ENCODE measurements at regions not wholly inside any gene's neighbourhood (a gene's known extent, or its start where the extent isn't known, plus 50 kb on each side); places are given as distances from the start of the nearest gene placed in this dataset.

DNA sequence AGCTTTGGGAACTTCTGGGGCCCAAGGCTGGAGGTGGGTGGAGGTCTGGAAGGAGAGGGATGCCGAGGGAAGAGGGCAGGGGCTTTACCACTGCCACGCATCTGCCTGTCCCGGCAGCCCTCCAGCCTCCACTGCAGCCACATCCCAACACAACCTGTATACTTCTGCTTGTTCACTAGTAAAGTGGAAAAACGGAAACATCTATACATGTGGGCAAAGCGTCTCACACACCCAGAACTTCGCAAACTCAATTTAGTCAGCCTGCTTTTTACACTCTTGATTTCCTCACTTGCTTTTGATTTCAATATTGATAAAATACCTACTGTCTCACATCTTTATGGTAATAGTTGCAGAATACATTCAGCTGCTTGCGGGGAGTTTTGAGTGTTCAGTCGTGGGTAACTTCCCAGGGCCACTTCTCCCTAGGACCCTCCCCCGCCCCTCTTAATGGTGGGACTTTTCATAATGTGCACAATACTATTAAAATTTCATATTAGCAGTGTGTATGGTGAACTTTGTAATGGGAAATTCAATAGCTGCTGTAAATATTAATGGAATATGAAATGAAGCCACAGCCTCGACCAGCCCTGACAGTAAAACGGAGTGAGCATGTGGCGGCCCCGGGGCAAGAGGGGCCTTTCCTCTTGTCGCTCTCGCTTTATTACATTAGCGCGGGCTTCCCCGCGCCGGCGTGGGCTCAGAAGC is 85.2 kb downstream of the NR2F2 start:
- DNase-seq, result no peak

DNA sequence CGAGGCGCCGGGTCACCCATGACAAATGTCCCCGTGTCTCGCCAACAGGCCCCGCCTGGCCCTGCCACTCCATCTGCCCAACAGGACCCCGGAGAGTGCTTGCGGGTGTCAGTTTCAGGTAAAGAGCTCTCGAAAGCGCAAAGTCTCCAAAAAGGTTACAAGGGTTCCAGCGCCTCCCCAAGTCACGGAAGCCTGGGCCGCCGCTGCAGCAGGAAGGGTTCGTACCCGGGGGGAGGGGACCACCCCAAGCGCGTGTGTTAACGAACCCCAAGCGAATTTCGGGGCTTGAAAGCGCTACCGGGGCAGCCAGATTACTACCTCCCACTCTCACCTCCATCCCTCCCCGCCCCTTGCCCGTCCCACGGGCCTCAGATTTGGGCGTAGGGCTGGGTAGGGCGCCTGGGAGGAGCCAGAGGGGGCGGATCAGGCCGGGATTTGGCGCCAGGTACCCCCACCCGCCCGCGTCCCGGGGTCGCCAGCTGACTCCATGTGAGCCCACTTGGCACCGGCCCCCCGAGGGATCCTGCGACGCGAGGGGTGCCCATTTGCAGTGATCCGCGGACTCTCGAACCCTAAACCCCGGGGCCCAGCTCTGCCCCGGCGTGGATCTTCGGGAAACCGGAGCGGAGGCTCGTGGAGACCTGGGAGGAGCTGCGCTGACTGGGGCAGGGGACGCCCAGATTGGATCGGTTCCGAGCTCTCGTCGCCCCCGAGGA is 85.9 kb downstream of the NR2F2 start:
- no peak for DNase-seq

DNA sequence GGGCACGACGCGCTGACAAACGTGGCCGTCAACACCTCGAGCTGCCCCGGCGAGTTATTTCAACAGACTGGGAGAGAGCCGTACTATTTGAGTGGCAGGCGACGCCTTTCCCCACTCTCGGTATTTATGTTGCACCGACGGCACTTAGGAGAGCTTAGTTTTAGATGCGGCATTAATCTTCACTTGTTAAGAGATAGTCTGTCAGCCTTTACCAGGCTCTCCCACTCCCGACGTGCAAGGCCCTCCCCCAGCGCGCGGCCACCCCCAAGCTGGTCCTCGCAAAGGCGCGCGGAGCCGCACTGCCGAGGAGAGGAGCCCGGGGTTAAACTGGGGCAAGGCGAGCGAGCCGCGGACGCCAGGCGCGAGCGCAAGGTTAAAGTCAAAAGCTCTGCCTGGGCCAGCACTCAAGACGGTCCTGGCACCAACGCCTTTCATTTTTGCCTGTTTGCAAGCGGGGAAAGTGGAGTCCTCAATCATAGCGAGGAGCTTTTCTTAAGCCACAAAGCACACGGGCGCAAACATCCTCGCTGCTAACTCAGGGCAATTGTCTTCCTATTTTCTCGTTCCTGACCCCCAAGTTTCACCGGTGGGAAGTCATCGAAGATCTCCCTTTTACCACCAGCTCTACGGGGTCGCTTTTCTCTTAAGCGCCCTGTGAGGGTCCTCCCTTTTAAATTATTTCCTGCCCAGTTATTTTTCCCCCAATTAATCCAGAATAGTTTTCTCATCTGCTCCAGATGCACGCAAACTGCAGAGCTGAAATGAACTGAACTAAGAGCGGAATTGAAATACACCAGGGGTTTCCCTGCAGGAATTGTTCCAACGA is 86.6 kb downstream of the NR2F2 start:
- DNase-seq, result no peak

DNA sequence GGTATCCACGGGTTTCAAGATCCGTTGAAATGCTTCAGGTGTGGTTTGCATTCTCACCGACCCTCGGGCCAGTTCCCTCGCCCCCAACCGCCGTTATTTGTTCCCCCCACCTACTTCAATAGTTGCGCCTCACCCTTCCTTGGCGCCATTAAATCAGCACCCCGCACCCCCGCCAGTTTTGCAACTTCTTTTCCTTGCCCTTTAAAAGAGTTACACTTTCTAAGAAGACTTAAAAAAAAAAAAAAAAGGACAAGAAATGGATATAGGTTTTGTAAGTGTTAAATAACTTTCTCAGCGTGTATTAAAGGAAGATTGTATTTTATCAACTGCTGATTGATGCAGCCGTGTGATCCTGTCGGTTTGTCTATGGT is 87.2 kb downstream of the NR2F2 start:
- no peak for DNase-seq

DNA sequence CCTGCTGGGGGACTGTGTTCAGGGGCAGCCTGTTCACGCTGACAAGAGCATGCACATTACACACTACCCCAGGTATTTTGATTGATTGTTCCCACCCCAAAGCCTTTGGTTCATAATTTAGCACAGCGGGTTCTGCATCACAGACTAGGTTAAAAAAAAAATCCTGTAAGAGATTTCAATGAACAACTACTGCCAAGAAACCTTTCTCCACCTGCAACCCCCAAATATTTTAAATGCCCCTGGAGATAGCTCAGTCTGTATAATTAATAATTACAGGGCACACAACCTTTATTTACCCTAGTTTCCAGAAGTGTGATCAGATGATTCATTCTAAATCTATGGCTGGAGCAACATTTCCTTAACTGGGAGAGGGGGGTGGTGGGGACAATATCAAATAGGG is 87.6 kb downstream of the NR2F2 start:
- no peak for DNase-seq

DNA sequence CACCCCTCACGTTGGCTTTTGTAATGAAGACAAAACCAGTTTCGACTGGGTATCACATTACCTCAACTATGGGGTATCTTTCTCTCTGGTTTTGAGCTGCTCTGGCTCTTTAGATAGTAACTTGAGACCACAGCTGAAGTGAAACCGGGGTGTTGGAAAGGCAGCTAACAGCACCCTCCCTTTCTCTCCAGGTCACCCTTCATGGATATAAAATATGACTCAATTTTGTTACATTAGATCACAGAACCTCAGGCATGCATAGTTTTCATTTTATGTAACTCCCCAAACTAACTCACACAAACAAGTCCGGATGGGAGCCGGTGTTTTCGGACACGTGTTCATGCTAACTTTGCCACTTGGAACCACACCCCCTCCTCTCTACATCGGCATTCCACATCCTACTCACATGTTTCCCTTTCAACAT is 90.7 kb downstream of the NR2F2 start:
- no peak for DNase-seq

DNA sequence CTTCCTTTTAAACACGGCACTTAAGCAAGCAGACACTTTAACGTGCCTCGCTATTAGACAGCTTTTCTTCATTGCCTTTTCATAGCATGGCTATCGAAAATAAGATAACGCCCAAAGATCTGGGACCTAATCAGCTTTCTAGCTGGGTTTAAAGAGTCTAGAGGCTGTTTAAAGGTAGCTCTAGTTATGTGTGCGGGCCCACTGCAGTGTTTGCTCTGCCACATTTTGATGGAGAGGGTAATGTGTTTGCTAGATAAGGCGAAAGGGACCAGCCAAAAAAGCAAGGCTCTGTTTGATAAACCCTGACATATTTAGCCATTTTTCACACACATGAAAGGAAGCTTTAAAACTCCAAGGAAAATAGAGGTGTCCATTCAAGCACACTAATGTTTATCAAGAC is 91.6 kb downstream of the NR2F2 start:
- no peak for DNase-seq

DNA sequence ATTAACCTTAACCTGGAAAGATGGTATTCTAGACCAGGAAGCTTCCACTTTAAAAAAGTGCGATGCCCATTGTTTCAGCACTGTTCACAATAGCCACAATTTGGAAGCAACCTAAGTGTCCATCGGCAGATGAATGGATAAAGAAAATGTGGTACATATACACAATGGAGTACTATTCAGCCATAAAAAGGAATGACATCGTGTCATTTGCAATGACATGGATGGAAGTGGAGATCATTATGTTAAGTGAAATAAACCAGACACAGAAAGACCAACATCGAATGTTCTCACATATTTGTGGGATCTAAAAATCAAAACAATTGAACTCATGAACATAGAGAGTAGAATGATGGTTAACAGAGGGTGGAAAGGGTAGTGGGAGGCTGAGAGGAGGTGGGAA is 94.2 kb downstream of the NR2F2 start:
- no peak for DNase-seq

DNA sequence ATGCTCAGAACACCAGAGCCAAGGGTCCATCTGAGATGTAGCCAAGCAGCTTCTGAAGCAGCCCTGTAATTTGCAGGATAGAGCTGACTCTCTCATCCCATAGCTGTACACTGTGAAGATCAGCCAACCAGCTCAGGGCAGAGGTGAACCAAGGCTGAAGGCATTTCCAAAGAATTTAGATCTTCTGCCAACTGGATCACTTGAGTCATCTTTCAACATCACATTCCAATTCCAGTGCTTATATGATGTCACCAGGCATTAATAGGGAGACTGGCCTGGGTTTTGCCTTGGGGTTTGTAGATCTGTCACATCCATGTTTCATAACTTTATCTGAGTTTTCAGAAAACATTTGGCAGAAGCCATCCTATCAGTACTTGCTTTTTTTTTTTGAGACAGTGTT is 98.2 kb downstream of the NR2F2 start:
- DNase-seq, result no peak

DNA sequence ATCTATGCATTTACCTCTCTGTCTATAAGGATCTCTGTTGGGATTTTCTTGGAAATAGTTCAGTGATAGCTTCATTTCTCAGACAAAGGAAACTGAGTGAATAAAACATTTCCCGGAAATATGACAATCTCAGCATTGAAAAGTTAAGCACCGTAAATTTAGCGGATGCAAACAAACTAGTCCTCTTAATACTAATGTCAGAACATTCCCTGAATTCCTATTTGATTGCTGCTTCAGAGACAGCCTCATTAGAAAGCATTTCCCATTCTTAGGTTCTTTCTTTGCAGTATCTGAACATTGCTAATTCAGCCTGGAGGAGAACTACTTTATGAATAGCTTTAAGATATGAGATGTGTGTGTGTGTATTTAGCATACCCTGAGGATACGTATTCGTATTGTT is 101.3 kb downstream of the NR2F2 start:
- no peak for DNase-seq

DNA sequence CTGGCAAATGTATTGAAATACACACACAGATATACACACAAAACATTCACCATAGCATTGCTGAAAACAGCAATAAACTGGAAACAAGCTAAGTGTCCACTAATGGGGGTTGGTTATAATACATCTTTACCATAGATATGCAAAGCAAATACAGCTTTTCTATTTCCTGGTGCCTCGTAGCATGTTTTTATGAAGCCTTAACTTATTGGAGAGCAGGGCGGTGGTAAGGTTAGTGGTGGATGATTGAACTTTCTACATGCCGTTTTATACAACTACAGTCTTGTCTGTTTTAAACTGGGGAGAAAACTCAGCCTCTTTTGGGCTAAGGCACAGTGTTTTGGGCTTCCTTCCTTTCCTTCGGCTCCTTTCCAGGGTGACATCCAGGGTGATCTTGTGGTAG is 104.5 kb downstream of the NR2F2 start:
- DNase-seq, result no peak

DNA sequence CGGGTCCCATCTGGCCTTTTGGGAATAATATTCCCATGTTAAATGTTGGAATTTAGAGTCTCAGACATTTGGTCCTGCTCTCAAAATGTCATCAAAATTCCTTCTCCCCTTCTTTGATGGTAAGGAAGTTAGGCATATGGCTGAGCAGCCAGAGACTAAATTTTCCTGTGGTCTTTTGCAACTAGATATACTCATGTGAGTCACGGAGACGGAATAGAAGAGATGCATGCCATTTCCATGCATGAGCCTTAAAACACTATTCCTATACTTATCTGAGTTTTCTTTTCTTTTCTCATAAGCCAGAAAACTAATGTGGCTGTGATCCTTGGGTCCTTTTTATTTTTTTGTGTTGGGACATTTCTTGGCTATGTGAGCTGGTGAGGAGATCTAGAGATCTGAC is 105.3 kb downstream of the NR2F2 start:
- no peak for DNase-seq

DNA sequence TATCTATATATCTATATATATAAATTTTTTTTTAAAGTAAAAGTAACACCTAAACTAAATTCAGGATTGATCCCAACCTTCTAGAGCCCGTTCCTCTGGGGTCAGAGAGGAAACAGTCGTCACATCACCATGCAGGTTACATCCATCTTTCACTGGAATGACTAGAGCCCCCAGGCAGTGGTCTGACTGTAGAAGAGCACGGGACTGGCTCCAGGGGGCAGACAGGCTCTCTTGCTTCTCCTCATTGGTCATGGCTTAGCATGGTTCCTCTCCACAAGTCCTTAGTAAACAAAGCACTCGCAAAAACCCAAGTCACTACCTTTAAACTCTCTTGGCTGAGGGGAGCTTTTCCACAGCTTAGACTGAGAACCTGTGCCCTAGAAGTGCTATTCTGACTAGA is 110.5 kb downstream of the NR2F2 start:
- no peak for DNase-seq

DNA sequence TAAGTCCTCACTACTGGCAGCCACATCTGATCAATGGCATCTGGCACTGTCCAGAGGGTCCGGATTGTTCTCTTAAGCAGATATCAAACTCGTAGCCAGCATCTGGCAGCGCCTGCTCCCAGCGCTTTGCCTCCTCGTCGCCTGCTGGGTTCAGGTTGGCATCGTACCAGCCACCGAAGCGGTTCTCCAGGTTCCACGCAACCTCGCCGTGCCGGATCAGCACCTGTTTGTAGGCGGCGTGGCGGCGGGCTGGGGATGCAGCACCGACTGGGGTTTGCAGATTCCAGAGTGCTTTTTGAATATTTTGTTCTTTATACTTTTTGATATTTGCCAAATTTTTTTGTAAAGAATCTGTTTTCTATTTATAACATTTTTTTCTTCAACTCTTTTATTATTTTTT is 111.6 kb downstream of the NR2F2 start:
- no peak for DNase-seq

DNA sequence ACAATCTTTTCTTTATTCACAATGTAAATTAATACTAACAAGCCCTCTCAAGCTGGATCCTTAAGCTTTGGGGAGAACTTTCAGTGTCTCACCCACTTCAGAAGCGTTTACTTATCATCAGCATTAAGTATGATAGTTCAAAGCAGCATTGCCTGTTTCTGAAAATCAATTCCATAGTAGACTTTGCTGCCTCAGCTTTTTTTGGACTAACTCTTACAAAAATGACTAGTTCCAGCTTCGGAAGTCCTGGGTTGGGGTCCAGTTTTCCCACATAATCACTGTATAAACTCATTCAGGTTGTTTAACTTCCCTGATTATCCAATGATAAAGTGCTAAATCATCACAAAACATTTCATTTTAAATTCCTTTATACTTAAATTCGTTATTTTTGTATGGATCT is 114.4 kb downstream of the NR2F2 start:
- DNase-seq, result no peak

DNA sequence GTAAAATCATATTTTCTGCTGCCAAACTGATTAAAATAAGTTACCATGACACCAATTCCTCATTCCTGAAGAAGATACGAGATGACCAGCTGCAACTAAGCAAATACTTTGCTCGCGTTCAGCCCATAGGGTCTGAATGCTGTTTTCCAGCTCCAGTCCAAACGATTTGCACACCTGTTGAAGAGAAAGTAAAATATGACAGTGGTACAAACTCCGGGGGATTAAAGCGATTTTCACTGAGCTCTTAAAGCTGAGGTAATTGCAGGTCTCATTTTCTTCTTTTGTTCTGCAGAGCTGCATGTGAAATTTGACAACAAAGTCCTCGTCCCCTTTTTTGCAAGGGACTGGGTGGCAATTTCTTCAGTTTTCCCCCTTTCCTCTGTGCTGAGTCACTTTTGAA is 118.4 kb downstream of the NR2F2 start:
- DNase-seq, result no peak

DNA sequence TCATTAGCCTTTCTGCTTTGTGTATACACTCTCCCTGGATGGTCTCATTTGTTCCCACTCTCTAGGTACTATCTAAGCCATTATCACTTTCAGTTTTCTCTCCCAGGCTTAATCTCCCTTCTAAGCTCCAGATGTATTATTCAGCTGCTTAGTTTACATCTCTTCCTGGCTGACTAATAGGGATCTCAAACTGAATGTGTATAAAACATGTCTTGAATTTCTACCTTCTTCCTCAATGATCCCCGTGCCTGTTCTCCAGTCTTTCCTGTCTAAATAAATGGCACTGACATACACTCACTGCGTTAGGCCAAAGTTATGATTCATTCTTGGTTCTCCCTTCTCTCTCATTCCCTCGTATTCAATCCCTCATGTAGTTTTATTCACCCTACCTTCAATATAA is 127.3 kb downstream of the NR2F2 start:
- DNase-seq, result no peak

DNA sequence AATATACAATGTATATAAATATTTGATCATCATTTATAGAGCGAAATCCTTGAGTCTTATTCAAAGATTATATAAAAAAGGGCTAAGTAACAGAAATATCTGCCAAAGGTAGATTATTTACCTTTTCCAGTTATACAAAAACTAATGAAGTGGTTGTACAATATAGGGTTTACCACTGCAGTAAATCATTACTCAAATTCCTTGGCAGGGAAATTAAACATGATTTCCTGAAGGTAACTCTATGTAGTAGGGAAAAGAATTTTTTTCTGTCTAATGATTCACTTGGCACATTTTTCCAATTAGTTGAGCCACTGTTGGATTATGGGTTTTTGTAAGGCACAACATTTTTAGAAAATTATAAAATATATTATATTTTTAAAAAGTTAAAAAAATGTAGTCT is 129.6 kb downstream of the NR2F2 start:
- no peak for DNase-seq

DNA sequence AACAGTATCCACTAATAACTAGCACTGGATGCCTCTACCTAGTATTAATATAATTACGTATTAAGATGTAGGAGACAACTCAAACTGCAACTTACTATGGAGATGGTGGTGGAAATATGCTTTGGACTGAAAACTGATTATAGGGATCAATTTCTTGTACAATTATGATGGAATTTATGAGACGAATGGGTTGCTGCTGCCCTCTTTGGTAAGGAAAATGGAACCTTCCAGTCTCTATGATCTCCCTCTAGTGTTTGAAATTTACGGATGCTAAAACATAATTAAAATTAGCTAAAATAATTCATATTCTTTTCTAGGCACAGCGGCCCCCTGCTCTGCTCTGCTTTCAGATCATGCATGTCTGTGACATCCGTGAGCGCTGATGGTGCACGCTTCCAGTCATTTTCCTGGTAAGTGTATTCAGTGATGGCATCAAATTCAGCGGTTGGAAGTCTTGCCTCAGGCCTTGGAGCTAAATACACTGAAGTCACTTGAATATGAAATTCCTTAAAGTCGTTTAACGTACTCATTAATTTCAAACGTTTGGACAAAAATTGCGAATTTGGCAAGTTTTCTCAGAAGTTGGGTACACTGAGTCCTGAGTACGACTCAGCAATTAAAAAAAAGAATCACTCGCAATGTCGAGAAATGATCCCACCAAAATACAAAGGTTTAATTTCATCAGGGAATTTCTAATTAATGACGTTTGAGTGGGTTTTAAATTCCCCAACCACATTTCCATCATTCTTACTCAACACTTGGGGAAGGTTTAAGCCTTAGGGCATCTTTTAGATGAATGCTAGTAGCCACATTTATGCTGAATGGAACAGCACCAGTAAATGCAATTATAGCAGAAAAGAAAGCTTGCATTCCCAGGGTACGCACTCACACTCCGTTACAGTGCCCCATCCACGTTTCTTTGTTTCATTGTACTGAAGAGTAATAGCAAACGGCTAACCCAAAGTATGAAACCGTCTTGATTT is 132.6 kb downstream of the NR2F2 start:
- DNase-seq, result no peak

DNA sequence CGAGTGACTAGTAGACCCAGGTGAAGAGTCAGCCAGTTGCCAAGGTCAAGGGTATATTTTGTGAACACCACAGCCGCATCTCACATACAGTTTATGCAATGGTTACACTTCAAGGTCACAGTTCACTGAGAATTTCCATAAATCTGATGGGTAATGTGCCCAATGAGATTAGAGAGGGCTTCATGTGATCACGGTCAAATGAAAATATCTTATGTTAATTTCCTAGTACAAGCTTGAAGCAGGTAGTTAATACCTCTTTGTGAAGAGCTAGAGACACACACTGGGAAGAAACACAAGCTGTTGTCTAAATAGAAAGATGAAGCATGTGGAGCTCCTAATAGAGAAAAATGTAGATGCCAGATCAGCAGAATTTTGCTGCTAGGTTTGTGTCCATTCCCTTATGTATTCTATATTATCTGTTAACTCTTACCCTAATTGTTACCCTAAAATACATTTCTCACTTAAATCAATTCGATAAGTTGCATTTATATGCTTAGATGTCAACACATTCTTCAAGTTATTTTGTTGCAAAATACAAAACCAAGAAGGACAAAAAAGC is 136.0 kb downstream of the NR2F2 start:
- DNase-seq, result no peak

DNA sequence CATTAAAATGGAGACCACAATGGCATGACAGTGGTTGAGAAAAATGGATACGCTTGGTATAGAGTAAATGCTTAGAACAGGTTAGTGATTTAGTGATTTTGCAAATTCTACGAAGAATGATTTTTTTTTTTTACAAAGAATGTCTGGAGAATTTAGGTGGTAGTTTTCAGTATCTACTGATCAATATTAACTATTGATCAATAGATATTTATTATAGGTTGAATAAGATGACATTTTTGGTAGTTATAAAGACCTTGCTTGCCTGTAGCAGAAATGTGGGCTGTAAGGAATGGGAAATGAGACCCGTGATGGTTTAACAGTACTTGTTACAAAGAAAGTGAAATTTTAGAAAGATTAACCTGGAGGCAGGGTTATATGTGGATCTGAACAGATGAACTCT is 137.5 kb downstream of the NR2F2 start:
- no peak for DNase-seq

DNA sequence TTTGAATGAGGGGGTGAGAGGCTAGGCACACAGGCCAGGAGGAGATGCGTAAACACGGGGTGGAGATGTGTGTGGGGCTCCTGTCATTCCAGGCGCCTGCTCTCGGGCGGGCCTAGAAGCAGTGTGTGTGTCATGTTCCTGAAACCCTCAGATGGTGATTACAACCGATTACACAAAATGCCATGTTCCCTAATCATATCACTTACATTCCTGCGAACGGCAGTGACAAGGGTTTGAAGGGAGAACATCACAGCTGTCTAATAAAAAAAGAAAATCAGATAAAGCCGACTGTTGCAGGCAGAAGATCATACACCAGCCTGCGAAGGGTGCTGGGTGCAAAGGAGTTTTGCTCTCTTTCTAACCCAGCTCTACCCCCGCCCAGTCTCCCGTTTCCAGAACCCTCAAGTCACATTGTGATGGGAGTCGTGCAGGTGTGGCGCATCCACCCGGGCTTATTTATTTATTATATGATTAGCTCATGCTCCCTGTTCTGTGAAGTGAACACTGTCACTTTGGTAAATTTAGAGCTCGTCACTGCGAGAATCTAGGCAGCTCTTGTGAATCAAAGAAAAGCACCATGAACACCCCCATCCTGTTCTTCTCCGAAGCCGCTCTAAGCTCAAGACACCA is 140.3 kb downstream of the NR2F2 start:
- no peak for DNase-seq

Measured in stimulated activated CD8-positive, alpha-beta memory T cell treated with anti-CD3 and anti-CD28 coated beads, Interleukin-4, amount 100 ng/mL, for 48 hours (primary cell).